GM18858 (cell line): ENCODE measurements at regions not wholly inside any gene's neighbourhood (a gene's known extent, or its start where the extent isn't known, plus 50 kb on each side); places are given as distances from the start of the nearest gene placed in this dataset.

Source experiments
- ATAC-seq: cut with Tn5 transposase; IDR thresholded peaks from one replicate; pipeline ENCODE4 v1.9.1; 2021; ENCODE audit not compliant: unreplicated experiment

GRCh38 chr11:92739491-92739890 lies 230.0 kb upstream of the MTNR1B start:
- no peak for ATAC-seq

GRCh38 chr11:92740276-92740675 lies 229.2 kb upstream of the MTNR1B start:
- ATAC-seq = no peak

- ATAC-seq = no peak
These were observed 224.4 kb upstream of the MTNR1B start for GRCh38 chr11:92744929-92745585.

GRCh38 chr11:92750794-92751193 lies 218.7 kb upstream of the MTNR1B start:
- no peak for ATAC-seq

GRCh38 chr11:92751594-92751993 lies 217.9 kb upstream of the MTNR1B start:
- no peak for ATAC-seq

- no peak for ATAC-seq
These were observed 217.3 kb upstream of the MTNR1B start for GRCh38 chr11:92752122-92752521.

GRCh38 chr11:92753161-92753560 lies 216.3 kb upstream of the MTNR1B start:
- no peak for ATAC-seq

GRCh38 chr11:92758241-92758780 lies 211.1 kb upstream of the MTNR1B start:
- no peak for ATAC-seq

- ATAC-seq = no peak
These were observed 209.8 kb upstream of the MTNR1B start for GRCh38 chr11:92759571-92760214.

GRCh38 chr11:92762121-92762540 lies 207.3 kb upstream of the MTNR1B start:
- ATAC-seq = no peak

- ATAC-seq = no peak
These were observed 206.1 kb upstream of the MTNR1B start for GRCh38 chr11:92763336-92763735.

- no peak for ATAC-seq
These were observed 205.3 kb upstream of the MTNR1B start for GRCh38 chr11:92764128-92764527.

- no peak for ATAC-seq
These were observed 204.2 kb upstream of the MTNR1B start for GRCh38 chr11:92765082-92765840.

- ATAC-seq = no peak
These were observed 203.5 kb upstream of the MTNR1B start for GRCh38 chr11:92765965-92766371.

GRCh38 chr11:92766698-92767097 lies 202.8 kb upstream of the MTNR1B start:
- ATAC-seq = no peak

GRCh38 chr11:92767416-92767815 lies 202.0 kb upstream of the MTNR1B start:
- ATAC-seq = no peak

GRCh38 chr11:92768121-92768840 lies 201.2 kb upstream of the MTNR1B start:
- ATAC-seq = no peak

- no peak for ATAC-seq
These were observed 200.3 kb upstream of the MTNR1B start for GRCh38 chr11:92769112-92769511.

GRCh38 chr11:92770419-92770818 lies 199.0 kb upstream of the MTNR1B start:
- ATAC-seq = no peak

GRCh38 chr11:92770981-92771380 lies 198.5 kb upstream of the MTNR1B start:
- ATAC-seq = no peak

GRCh38 chr11:92771701-92772100 lies 197.8 kb upstream of the MTNR1B start:
- no peak for ATAC-seq
